ENCODE measurements at regions not wholly inside any gene's neighbourhood (a gene's known extent, or its start where the extent isn't known, plus 50 kb on each side); places are given as distances from the start of the nearest gene placed in this dataset.

DNA sequence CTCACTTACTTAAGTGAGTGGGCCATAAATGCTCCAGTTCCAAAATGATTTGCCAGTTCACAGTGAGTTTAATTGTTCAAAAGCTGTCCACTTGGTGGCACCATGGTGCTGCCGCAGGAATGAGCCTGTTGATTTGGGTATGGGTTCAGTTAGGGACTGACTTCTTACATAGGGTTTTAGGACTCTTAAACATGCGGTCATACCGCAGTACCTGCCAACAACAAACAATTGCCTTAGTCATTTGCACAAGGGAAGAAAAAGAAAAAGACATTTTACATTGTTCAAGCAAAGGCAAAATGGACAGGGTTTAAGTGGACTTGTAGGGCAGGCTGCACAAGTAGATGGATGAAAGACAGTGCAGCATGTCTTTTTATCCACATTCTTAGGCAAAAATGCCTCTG, 80.0 kb upstream of the DBX2 start:
- TF ChIP-seq, protein P1, sequence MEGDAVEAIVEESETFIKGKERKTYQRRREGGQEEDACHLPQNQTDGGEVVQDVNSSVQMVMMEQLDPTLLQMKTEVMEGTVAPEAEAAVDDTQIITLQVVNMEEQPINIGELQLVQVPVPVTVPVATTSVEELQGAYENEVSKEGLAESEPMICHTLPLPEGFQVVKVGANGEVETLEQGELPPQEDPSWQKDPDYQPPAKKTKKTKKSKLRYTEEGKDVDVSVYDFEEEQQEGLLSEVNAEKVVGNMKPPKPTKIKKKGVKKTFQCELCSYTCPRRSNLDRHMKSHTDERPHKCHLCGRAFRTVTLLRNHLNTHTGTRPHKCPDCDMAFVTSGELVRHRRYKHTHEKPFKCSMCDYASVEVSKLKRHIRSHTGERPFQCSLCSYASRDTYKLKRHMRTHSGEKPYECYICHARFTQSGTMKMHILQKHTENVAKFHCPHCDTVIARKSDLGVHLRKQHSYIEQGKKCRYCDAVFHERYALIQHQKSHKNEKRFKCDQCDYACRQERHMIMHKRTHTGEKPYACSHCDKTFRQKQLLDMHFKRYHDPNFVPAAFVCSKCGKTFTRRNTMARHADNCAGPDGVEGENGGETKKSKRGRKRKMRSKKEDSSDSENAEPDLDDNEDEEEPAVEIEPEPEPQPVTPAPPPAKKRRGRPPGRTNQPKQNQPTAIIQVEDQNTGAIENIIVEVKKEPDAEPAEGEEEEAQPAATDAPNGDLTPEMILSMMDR (IDR thresholded peaks at IDR 0.05; ENCODE audit: low read depth, low read length), result peak; percentile 87
- no peak for TF ChIP-seq EZH2phosphoT487 (IDR thresholded peaks at IDR 0.05; ENCODE audit: low read depth)
- H3K27me3 ChIP-seq (ENCODE audit: low read depth, low read length), result peaks cover 14% of the 10 kb centered on the region; the same call in 1 of the 2 replicates
- no peaks in the 10 kb centered on the region for H3K36me3 ChIP-seq (replicated peaks; ENCODE audit: low read depth, low read length)
- H4K20me1 ChIP-seq (ENCODE audit: insufficient read depth, low read length), result no peaks in the 10 kb centered on the region
- H3K9ac ChIP-seq (ENCODE audit: low read length), result no peak overlapping the region
- H3K9me3 ChIP-seq (ENCODE audit: insufficient read depth, low read length), result no peaks in the 10 kb centered on the region
- no peak overlapping the region for H3K4me2 ChIP-seq (ENCODE audit: low read length)
- no peak overlapping the region for H3K27ac ChIP-seq (ENCODE audit: low read length)
- H3K4me1 ChIP-seq (ENCODE audit: low read length), result no peaks in the 10 kb centered on the region
- H3K4me3 ChIP-seq (ENCODE audit: low read length), result no peak overlapping the region
- H3K79me2 ChIP-seq (ENCODE audit: low read length), result no peaks in the 10 kb centered on the region
- H2AFZ ChIP-seq (ENCODE audit: low read depth, low read length), result no peak overlapping the region

DNA sequence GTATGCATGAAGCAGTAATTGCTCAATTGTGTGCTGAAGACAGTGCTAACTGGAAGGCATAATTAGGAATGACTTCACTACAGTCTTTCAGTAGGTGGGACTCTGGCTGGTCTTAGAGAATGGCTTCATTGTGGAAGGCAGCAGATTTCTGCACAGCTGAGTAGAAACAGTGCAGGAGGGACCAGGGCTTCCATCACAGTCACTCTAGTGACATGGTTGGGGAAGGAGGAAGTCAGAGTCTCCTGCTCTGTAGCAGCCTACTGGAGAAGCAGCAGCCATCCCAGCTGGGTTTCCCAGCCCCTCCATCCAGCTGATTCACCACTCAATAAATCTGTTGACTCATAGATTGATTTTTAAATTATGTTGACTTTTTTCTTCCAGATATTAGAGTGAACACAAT, 80.6 kb upstream of the DBX2 start:
- Histone ChIP-seq H3K9me3 (ENCODE audit: insufficient read depth, low read length) (no peaks in the 10 kb centered on the region), H3K36me3 (replicated peaks; ENCODE audit: low read depth, low read length) (no peaks in the 10 kb centered on the region), H3K4me3 (ENCODE audit: low read length) (no peak overlapping the region), H3K9ac (ENCODE audit: low read length) (no peak overlapping the region), H3K27ac (ENCODE audit: low read length) (no peak overlapping the region), H3K4me1 (ENCODE audit: low read length) (no peaks in the 10 kb centered on the region), H3K4me2 (ENCODE audit: low read length) (no peak overlapping the region), H3K27me3 (ENCODE audit: low read depth, low read length) (peaks cover 14% of the 10 kb centered on the region; the same call in 1 of the 2 replicates), H3K79me2 (ENCODE audit: low read length) (no peaks in the 10 kb centered on the region), H4K20me1 (ENCODE audit: insufficient read depth, low read length) (no peaks in the 10 kb centered on the region), H2AFZ (ENCODE audit: low read depth, low read length) (no peak overlapping the region)
- TF ChIP-seq EZH2phosphoT487 (IDR thresholded peaks at IDR 0.05; ENCODE audit: low read depth), result no peak
- TF ChIP-seq, protein P1 (IDR thresholded peaks at IDR 0.05; ENCODE audit: low read depth, low read length), result no peak

DNA sequence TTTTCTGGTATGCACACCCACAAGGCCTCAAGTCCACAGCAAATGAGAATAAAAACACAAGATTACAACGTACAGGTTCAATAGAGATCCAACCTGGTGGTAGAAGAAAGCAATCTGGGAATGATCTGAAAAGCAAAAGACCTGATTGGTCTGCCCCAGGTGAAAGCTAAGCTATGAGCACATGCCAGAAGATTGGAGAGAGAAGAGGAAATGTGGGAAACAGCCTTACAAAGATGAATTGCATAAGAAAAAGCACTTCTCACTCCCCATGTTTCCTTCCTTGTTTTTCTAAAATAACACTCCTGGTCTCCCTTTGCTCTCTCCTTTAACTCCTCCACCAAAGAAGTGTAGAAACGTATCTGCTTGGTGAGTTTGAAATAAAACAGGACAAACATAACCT, 77.3 kb upstream of the ANO6 start:
- H3K4me2 ChIP-seq (ENCODE audit: low read length), result no peak overlapping the region
- TF ChIP-seq EZH2phosphoT487 (IDR thresholded peaks at IDR 0.05; ENCODE audit: low read depth), result no peak
- TF ChIP-seq, protein P1 (IDR thresholded peaks at IDR 0.05; ENCODE audit: low read depth, low read length), result no peak
- no peak overlapping the region for H3K9ac ChIP-seq (ENCODE audit: low read length)
- H3K4me3 ChIP-seq (ENCODE audit: low read length), result no peak overlapping the region
- no peaks in the 10 kb centered on the region for H3K36me3 ChIP-seq (replicated peaks; ENCODE audit: low read depth, low read length)
- no peaks in the 10 kb centered on the region for H3K9me3 ChIP-seq (ENCODE audit: insufficient read depth, low read length)
- no peak overlapping the region for H2AFZ ChIP-seq (ENCODE audit: low read depth, low read length)
- H3K27me3 ChIP-seq (ENCODE audit: low read depth, low read length), result no peaks in the 10 kb centered on the region
- no peaks in the 10 kb centered on the region for H3K79me2 ChIP-seq (ENCODE audit: low read length)
- H3K4me1 ChIP-seq (ENCODE audit: low read length), result no peaks in the 10 kb centered on the region
- H4K20me1 ChIP-seq (ENCODE audit: insufficient read depth, low read length), result no peaks in the 10 kb centered on the region
- H3K27ac ChIP-seq (ENCODE audit: low read length), result no peak overlapping the region

DNA sequence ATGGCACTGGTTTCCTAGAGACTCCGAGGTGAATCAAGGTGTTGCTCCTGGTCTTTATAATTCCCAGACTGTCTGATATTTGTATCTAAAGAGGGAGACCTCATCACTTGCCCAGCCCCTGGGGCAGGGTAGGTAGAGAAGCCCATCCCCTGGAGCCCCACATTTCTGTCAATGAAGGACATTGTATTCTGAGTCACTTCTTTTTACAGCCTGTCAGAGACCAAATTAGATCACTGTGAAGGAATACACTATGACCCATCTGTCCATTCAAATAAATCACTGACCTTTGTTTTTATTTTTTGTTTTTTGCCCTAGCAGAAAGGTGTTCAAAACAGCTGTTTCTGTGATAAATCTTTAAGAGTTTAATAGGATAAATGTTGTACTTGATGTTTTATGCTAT, 67.9 kb upstream of the ANO6 start:
- no peak overlapping the region for H2AFZ ChIP-seq (ENCODE audit: low read depth, low read length)
- H3K9ac ChIP-seq (ENCODE audit: low read length), result no peak overlapping the region
- 0 out of 2 replicates have a peak, but pooled peaks cover 3% of the 10 kb centered on the region for H3K9me3 ChIP-seq (ENCODE audit: insufficient read depth, low read length)
- H3K79me2 ChIP-seq (ENCODE audit: low read length), result no peaks in the 10 kb centered on the region
- no peaks in the 10 kb centered on the region for H4K20me1 ChIP-seq (ENCODE audit: insufficient read depth, low read length)
- no peaks in the 10 kb centered on the region for H3K36me3 ChIP-seq (replicated peaks; ENCODE audit: low read depth, low read length)
- no peak overlapping the region for H3K4me2 ChIP-seq (ENCODE audit: low read length)
- TF ChIP-seq, protein P1 (IDR thresholded peaks at IDR 0.05; ENCODE audit: low read depth, low read length), result no peak
- TF ChIP-seq EZH2phosphoT487 (IDR thresholded peaks at IDR 0.05; ENCODE audit: low read depth), result no peak
- no peaks in the 10 kb centered on the region for H3K27me3 ChIP-seq (ENCODE audit: low read depth, low read length)
- H3K27ac ChIP-seq (ENCODE audit: low read length), result no peak overlapping the region
- H3K4me3 ChIP-seq (ENCODE audit: low read length), result no peak overlapping the region
- no peaks in the 10 kb centered on the region for H3K4me1 ChIP-seq (ENCODE audit: low read length)
